G401 (cell line): ENCODE measurements at regions not wholly inside any gene's neighbourhood (a gene's known extent, or its start where the extent isn't known, plus 50 kb on each side); places are given as distances from the start of the nearest gene placed in this dataset.
"Not testable (repeated sequence)": the region's sequence is repeated elsewhere in the genome, so short reads cannot be mapped to it uniquely, and the experiment has no call there.

Experiments
- DNase-seq: peaks from one replicate; pipeline ENCODE4 v3.0.0-alpha.2; 2015; ENCODE audit warnings: low spot score
- in situ Hi-C: cut with HindIII; loops from 2 replicates; pipeline ENCODE4 v1.10.0; 2016; ENCODE audit warnings: low sequenced_read_pairs, mixed read lengths

DNA sequence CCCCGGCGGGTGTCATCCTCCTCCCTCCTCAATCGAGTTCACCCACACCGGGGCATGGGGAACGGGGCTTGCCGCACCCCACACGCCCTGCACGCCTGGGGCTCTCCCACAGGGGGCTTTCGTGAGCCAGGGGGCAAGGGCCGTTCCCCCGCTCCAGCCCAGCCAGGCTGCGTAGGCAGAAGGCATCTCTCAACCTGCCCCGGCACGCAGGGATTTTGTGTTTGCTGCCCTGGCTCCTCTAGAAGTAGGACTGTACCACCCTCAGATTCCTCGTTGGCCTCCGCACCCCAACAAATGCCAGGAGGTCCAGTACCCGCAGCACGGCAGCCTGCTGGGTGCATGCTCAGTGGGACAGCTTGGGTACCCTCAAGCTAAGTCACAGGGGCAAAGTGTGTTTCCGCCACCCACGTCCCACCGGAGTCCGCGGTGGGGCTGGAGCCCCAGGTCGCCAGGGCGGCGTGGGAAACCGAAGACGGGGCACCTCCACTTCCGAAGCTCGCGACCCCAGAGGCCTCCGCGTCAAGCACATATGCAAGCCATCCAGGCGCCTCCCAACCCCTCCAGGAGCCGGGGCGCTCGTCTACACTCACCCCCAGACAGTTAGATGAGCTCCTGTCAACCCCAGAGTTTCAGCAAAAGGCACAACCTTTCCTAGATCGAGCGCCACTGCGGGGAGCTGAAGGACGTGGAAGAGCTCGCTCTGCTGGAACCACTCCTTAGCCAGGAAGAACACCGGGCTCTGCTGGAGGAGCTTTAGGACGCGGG, 1495.7 kb upstream of the DEFB115 start:
- DNase-seq, in situ Hi-C loops: not testable (repeated sequence)

DNA sequence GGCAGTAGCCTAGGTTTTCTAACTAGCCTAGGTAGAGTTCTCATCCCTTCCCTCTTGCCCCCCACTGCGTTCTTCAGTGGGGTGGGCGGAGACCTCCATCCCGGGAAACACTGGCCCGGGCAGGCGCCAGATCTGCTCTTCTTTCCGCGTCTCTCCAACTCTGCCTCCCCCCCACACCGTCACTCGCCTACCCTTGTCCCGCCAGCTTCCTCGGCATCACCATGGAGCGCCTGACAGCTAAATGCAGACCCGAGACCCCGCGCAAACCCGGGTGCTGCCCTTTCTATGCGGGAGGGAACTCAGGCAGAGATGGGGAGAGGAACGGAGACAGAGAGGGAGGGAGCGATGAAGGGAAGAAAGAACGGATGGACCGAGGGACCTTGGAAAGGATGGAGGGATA, 1494.8 kb upstream of the DEFB115 start:
- no peak for DNase-seq
- in situ Hi-C loops, result no loop called here

DNA sequence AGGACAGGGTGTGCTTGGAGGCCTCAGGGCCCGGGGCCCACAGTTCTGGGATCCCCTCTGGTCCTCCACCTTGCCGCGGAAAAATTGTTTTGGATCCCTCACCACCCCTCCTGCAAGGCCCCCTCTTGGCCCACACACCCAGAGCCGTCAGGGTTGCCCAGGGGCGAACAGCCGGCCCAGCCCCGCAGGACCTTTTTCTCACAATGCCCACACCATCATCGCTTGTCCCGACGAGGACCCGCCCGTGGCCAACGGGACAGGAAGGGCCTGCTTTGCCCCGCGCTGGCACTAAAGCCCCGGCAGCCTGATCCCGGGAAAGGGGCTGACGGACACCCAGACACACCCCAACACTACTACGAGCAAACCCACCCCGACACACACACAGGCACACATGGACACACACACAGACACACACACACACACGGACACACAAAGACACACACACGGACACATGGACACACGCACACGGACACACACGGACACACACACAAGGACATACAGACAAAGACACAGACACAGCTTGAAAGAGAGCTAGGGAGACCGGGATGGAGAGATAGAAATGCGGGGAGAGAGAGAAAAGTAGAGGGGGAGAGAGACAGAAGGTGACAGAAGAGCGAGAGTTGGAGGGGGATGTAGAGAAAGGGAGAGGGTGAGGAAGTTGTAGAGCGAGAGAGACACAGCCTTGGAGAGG, 1493.5 kb upstream of the DEFB115 start:
- in situ Hi-C loops, result no loop called here
- DNase-seq, result no peak

DNA sequence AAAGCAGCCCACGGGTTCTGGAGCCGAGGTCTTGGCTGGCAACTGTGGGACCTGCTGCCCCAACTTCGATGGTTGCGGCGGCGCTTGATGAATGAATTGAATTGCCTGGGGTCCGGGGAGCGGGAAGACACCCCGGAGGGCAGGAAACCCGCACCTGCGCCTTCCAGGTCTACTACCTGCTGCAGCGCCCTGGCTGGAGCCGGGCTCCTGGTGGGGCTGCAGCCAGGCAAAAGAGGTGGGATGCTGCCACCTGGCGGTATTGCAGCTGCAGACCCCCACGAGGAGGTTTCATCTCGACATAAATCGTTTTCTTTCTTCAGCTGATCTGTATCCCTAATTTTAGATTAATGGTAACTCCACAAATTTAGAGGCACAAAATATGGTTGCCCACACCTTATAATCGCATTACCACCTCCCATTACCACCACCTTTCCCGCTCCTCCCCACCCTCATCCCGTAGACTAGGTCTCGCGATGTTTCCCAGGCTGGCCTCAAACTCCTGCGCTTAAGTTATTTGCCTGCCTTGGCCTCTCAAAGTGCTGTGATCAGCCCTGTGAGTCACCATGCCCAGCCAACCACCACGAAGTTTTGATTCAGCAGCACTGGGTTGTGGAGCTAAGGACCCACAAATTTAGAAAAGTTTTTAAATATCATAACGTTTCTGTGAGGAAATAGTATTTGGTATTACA, 1492.4 kb upstream of the DEFB115 start:
- DNase-seq, in situ Hi-C loops: not testable (repeated sequence)

DNA sequence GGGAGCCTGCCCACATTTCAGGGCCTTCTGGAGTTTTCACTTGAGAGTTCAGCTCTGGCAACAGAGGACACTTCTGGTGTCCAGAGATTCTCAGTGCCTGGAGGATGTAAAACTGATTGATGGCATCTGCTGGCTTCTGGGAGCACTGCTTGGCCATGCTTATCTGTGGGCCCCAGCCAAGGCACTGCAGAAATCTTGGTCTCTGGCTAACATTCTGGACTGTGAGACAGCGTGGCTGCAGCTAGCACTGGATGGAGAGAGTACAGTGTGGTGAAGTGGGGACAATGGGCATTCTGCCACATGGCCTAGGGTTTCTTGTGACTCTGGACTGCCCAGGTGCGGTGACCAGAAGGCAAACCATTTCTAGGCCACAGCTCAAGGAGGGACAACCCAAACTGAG, 1479.4 kb upstream of the DEFB115 start:
- DNase-seq, in situ Hi-C loops: not testable (repeated sequence)

DNA sequence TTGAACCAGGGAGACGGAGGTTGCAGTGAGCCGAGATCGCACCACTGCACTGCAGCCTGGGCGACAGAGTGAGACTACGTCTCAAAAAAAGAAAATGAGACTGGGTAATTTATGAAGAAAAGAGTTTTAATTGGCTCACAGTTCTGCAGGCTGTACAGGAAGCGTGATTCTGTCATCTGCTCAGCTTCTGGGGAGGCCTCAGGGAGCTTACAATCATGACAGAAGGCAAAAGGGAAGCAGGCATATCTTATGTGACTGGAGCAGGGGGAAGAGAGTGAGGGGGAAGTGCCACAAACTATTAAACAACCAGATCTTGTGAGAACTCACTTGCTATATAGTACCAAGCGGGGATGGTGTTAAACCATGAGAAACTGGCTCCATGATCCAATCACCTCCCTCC, 1476.2 kb upstream of the DEFB115 start:
- in situ Hi-C loops, DNase-seq: not testable (repeated sequence)

DNA sequence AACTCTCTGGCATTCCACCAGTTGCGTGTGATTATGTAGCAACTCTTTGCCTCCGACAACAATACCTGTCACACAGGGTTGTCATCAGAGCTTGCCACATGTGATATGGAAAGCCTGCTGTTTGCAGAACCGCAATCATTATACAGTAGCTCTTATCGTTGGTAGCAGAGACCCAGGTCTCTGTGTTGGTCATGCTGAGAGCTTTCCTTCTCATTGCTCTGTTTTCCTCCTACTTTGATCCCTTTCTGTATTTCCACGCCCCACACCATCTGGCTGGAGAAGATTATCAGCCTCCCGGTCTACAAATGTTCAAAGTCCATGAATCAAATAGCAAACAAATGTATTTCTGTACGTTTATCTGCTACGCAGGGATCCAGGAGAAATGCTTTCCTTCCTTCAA, 1475.6 kb upstream of the DEFB115 start:
- DNase-seq, in situ Hi-C loops: not testable (repeated sequence)

DNA sequence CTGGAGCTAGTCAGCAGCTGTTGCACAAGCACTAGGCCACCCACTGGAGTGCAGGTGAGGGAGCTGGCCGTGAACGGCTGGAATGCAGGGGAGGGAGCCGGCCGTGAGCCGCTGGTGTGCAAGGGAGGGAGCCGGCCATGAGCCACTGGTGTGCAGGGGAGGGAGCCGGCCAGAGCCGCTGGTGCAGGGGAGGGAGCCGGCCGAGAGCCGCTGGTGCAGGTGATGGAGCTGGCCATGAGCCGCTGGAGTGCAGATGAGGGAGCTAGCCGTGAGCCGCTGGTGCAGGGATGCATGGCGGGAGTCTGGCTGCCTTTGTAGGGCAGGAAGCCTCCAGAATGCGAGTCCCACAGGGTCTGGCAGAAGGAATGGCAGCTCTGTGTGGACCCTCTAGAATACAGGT, 1470.0 kb upstream of the DEFB115 start:
- DNase-seq, in situ Hi-C loops: not testable (repeated sequence)

DNA sequence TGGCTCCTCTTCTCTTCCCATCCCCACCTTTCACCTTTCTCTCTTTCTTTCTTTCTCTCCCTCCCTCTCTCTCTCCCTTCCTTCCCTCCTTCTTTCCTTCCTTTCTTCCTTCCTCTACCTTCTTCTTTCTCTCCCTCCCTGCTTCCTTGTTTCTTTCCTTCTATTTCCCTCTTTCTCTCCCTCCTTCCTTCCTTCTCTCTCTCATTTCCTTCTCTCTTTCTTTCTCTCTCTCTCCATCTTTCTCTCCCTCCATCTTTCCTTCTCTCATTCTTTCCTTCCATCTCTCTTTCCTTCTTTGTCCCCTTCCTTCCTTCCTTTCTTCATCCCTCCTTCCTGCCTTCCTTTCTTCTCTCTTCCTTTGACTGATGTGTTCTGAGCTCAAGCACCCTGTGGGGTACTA, 1467.0 kb upstream of the DEFB115 start:
- in situ Hi-C loops, result no loop called here

DNA sequence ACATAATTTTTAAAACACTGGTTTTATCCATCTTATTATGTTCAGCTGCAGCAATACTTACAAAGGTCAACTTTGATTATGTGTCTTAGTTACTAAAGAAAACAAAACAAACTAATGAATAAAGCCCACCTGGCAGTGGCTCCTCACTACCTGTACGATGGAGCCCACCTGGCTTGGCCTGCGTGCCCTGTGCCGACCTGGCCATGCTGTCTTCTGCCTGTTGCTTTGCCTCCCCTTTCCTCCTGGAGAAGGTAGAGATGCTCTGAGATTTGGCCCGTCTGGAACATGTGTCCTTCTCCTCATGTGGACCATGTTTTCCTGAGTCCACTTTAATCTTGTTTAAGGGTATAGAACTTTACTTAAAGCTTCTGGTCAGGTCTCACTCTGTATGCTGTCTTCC, 1426.0 kb upstream of the DEFB115 start:
- in situ Hi-C loops, DNase-seq: not testable (repeated sequence)

More for the DNA sequence above, 1467.0 kb upstream of the DEFB115 start:
- no peak for DNase-seq

DNA sequence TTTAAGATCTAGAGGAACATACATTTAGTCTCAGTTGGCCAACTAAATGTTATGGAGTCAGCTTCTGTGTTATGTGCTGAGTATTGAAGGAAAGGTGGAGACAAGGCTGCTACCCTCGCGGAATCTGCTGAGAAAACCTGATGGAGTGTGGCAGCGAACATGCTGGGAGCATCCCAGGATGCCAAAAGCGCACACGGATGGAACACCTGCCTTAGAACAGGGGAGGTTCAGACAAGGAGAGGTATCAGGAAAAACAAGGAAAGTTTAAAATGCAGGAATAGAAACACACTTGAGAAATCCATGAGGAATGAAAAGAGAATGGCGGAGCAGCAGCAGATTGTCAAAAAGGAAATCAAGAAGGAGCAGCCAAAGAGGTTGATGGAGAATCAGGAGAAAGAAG, 1389.5 kb upstream of the DEFB115 start:
- DNase-seq, in situ Hi-C loops: not testable (repeated sequence)

DNA sequence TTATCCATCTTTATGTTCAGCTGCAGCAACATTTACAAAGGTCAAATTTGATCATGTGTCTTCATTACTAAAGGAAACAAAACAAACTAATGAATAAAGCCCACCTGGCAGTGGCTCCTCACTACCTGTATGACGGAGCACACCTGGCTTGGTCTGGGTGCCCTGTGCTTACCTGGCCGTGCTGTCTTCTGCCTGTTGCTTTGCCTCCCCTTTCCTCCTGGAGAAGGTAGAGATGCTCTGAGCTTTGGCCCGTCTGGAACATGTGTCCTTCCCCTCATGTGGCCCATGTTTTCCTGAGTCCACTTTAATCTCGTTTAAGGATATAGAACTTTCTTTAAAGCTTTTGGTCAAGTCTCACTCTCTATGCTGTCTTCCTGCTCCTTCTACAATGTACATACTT, 1388.8 kb upstream of the DEFB115 start:
- DNase-seq, in situ Hi-C loops: not testable (repeated sequence)

DNA sequence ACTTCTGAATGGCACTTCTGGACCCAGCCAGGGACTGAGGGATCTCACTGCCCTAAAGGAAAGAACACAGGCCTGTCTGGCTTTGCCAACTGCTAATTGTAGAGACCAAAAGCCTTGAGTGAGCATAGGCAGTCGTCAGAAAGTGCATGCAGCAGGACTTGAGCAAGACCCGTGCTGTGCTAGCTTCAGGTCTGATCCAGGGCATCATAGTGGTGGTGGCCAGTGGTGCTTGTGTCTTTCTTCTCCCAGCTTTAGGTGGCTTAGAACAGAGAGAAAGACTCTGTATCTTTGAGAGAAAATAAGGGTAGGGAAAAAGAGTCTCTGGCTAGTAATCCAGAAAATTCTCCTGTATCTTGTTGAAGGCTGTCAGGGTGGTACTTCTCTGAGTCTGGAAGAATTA, 1385.6 kb upstream of the DEFB115 start:
- in situ Hi-C loops, DNase-seq: not testable (repeated sequence)

DNA sequence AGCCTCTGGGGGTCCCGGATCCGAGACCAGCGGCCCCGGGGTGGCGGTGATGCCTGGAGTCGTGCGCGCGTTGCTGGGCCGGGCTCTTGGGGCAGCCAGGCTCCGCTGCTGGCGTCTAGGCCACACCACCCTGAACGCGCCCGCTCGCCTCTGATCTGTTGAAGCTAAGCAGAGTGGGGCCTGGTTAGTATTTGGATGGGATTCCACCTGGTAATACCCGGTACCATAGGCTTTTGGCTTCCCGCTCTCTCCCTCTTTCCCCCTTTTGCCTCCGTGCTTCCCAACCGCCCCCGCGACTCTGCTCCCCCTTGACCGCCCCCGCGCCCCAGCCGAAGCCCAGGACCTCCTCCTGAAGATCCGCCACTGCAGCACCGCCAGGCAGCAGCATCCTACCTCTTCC, 1383.5 kb upstream of the DEFB115 start:
- DNase-seq, result peak; percentile 26
- in situ Hi-C loops, result no loop called here

DNA sequence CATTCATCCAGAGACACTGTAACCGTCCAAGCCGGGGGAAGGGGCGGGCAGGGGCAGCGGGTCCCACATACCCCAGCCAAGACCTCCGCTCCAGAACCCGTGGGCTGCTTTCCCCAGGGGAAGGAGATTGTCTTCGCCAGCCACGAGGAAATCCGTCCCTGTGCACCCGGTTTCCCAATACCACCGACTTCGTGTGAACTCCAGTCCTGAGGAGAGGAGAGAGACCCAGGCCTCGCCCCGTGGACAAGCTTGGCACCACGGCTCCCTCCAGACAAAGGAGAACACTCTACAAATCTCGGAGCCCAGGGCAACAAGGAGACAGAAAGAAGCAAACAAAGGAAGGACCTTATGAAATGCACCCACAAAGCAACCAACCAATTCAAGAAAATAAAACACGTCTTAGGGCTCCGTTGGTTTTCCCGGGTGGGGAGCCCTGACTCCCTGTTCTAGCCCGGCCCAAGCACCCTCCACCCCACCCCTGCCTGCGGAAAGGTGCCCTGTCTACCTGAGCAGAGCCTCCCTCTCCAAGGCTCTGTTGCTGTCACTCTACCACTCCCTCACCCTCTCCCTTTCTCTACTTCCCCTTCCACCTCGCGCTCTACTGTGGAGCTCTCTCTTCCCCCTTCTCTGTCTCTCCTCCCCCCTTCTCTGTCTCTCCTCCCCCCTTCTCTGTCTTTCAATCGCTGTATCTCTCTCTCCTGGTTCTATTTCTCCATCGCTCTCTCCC, 1382.8 kb upstream of the DEFB115 start:
- in situ Hi-C loops, result no loop called here
- no peak for DNase-seq

DNA sequence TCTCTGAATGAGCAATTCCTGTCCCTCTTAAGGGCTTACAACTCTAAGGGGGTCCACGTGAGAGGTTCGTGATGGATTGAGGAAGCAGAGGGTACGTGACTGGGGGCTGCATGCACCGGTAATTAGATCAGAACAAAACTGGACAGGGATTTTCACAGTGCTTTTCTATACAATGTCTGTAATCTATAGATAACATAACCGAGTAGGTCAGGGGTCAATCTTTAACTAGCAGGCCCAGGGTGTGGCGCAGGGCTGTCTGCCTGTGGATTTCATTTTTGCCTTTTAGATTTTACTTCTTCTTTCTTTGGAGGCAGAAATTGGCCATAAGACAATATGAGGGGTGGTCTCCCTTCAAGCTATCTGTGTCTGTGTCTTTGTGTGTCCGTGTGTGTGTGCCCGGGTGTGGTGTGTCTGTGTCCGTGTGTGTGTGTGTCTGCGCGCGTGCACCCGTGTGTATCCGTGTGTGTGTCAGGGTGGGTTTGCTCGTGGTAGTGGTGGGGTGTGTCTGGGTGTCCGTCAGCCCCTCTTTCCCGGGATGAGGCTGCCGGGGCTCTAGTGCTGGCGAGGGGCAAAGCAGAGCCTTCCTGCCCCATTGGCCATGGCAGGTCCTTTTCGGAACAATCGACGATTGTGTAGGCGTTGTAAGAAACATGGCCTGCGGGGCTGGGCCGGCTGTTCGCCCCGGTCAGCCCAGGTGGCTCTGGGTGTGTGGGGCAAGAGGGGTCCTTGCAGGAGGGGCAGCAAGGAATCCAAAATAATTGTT, 1382.0 kb upstream of the DEFB115 start:
- DNase-seq, in situ Hi-C loops: not testable (repeated sequence)

DNA sequence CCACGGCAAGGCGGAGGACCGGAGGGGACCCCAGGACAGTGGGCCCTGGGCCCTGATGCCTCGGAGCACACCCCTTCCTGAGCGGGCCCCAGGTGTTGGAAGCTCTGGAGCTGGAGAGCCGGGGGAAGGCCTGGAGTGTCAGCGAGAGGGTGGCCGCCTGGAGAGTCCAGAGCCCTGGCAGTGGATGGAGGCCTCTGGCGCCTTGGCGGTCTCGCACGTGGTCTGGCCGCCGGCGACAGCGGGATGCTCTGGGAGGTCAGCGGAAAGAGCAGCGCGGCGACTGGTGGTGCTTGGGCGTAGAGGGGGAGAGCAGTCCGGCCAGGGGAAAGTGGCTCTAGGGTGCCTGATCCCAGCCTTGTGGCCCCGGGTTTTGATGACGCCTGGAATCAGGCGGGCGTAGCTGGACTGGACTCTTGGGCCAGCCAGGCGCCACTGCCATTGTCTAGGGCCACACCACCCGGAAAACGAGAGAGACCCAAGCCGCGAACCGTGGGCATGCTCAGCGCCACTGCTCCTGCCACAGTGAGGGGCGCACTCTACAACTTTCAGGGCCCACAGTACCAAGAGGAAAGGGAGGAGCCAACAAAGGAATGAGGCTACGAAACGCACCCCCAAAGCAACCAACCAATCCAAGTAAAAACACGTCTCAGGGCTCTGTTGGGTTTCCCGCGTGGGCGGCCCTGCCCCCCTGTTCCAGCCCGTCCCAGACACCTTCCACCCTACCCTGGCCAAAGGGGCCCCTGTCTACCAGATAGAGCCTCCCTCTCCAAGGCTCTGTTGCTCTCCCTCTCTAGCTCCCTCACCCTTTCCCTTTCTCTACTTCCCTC, 1381.2 kb upstream of the DEFB115 start:
- in situ Hi-C loops, DNase-seq: not testable (repeated sequence)

DNA sequence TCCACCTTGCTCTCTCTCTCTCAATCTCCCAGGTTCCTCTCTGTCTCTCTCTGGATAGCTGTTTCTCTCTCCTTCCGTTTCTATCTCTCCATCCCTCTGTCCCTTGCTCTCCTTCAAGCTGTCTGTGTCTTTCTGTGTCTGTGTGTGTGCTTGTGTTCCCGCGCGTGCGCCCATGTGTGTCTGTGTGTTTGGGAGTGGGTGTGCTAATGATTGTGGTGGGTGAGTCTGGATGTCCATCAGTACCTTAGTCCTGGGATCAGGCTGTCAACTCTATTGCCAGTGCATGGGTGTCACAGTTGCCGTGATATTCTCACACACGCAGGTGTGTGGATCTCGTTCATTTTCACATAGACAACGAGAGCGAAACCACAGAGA, 1380.6 kb upstream of the DEFB115 start:
- in situ Hi-C loops, result no loop called here
- DNase-seq, result no peak
